GM21360 (cell line): ENCODE measurements at regions not wholly inside any gene's neighbourhood (a gene's known extent, or its start where the extent isn't known, plus 50 kb on each side); places are given as distances from the start of the nearest gene placed in this dataset.
"Not testable (repeated sequence)": the region's sequence is repeated elsewhere in the genome, so short reads cannot be mapped to it uniquely, and the experiment has no call there.

Experiments
- ATAC-seq: cut with Tn5 transposase; IDR thresholded peaks from one replicate; pipeline ENCODE4 v1.9.1; 2021; ENCODE audit warnings: mild to moderate bottlenecking, moderate library complexity; ENCODE audit not compliant: unreplicated experiment

GRCh38 chr16:29222008-29222407 lies 184.5 kb downstream of the NPIPB11 start:
- ATAC-seq: not testable (repeated sequence)

- ATAC-seq: not testable (repeated sequence)
These were observed 185.1 kb downstream of the NPIPB11 start for GRCh38 chr16:29221281-29221955.

- ATAC-seq: not testable (repeated sequence)
These were observed 185.8 kb downstream of the NPIPB11 start for GRCh38 chr16:29220647-29221191.

DNA sequence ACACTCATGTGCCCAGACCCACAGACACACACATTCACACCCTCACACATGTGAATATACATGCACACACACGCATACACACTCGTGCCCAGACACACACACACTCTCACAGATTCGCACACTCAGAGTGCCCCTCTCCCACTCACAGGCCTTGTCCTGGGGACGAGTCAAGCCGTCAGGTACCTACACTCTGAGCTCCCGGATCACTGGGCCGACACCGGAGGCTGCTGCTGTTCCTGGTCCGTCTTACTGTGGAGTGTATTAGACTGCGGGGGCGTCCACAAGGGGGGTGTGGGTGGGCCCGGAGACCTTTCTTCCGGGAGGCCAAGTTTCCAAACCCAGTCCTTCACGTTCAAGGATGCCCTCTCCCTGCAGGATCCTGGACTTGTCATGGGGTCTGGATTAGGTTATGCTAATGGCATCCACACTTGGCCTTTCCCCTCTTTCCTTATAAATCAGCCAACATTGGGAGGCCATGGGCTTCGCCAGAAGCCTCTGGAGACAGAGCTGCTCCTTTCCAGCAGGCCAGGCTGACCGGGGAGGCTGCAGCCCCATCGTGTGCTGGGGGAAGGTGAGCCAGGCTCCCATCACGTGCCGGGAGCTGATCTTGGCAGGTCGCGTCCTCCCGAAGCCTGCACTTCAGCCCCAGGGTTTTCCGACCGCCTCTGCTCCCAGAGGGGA lies 186.4 kb downstream of the NPIPB11 start:
- ATAC-seq: not testable (repeated sequence)

- not testable (repeated sequence) for ATAC-seq
These were observed 186.9 kb downstream of the NPIPB11 start for GRCh38 chr16:29219562-29219961.

DNA sequence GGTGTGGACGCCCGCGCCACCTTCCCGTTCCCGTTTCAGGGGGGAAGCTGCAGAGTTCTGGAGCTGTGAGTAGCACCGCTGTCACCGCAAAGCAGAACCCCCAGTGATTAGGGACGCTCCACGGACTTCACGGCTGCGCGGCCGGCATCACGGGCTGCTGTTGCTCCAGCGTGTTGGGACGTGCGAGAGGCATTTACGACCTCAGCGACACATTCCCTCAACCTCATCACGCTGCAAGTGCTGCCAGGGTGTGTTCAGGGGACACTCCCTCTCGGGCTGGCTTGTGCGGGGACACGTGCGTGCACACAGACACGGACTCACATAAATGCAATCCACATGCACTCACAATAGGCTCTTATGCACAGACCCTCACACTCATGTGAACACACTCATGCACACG lies 187.9 kb downstream of the NPIPB11 start:
- ATAC-seq: not testable (repeated sequence)

DNA sequence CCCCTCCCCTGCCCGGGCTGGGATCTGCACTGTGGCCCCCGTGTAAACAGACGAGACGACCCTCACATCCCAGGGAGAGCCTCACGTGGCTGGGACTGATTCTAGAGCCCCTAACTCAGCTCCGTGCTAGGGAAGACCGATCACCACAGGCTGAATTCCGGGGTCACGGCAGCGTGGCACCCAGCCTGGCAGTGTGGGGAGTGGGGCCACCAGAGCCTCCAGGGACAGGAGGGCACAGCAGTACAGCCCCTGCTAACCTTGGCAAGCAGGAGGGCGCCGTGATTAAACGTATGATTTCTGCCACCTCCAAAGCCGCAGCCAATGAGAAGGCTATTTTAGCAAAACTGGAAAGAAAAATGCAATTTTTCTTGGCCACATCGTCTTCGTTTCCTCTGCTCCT lies 188.3 kb downstream of the NPIPB11 start:
- not testable (repeated sequence) for ATAC-seq

DNA sequence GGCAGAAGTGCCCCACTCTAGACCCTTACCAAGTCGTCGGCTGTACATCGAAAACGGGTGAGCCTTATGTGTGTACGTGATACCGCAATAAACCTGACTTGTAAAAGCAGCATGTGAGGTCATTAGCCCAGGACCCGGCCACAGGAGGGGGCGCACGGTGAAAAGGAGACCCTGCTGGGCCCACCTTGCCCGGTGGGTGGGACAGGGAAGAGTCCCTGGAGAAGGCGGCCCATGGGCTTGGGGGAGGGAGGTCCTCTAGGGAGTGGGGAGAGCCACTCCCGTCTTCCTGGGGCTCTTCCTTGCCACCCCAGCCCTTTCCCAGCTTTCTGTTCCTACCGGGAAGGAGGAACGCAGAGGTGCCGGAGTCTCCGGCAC lies 188.8 kb downstream of the NPIPB11 start:
- ATAC-seq: not testable (repeated sequence)

- ATAC-seq: not testable (repeated sequence)
These were observed 189.3 kb downstream of the NPIPB11 start for GRCh38 chr16:29217104-29217751.

- ATAC-seq: not testable (repeated sequence)
These were observed 192.7 kb downstream of the NPIPB11 start for GRCh38 chr16:29213770-29214169.

DNA sequence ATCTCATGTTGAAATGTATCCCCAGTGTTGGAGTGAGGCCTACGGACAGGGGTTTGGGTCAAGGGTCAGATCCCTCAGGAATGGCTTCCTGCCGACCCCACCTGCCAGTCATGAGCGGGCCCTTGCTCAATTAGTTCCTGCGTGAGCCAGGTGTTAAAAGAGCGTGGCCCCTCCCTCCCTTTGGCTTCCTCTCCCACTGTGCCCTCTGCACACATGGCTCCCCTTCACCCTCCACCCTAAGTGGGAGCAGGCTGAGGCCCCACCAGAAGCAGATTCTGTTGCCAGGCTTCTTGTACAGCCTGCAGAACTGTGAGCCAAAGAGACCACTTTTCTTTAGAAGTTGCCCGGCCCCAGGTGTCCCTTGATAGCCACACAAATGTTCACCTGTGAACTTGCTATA lies 193.3 kb downstream of the NPIPB11 start:
- not testable (repeated sequence) for ATAC-seq

DNA sequence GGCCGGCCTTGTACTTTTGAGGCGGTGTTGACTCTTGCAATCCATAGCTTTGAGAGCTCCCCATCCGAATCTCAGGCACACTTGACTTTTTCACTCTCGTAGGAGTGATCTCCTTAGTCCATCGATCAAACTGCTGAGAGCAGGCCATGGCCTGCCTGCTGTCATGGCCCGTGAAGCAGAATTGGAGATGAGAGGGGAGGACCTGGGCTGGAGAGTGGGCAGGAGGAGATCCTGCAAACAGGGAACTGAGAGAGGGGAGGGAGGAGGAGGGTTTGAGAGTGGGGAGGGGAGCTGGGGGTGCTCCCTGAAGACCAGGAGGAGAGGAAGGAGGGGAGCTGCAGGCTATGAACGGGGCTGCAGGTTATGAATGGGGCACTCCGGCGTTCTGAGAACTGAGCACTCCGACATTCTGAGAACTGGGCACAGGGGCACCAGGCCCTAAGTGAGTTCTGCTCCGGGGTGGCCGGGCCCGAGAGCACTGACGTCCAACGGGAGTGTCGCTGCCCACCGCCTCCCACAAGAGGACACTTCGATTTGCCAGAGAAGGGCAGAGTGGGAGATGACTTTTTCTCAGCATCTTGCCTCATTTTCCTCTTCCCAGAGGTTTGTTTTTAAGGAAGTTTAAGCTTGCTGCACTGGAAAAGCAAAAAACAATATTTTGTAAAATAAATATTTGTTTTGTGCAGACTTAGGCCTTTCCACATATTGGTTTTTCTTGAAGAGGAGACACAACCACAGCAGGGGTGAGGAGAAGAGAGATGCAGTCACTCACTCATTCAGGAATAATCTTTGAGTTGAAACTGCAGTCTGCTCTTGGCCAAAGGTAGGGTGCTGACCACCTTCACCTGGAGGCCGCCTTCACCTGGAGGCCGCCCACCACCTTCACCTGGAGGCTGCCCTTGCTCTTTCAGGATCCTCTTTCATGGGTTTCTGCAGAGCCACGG lies 194.2 kb downstream of the NPIPB11 start:
- not testable (repeated sequence) for ATAC-seq

- not testable (repeated sequence) for ATAC-seq
These were observed 195.1 kb downstream of the NPIPB11 start for GRCh38 chr16:29211456-29211855.

- ATAC-seq: not testable (repeated sequence)
These were observed 196.0 kb downstream of the NPIPB11 start for GRCh38 chr16:29210299-29211150.

DNA sequence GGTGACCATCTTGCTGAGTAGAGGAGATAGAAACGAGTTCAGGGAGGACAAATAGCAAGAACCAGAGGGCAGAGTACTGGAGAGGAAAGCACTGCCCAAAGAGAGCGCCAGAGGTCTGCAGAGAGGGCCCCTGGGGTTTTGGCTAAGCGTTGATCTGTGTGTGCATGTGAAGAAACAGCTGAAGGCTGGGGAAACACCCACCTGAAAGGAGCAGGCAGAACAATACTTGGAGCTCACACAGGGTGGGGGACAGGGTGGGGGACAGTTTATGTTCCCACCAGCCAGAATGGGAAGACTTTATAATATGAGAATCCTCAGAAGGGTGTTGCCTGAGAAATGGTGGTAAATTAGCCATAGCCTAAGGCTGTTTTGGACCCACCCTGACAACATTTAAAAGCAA lies 200.4 kb downstream of the NPIPB11 start:
- ATAC-seq: not testable (repeated sequence)

GRCh38 chr16:29205151-29205550 lies 201.4 kb downstream of the NPIPB11 start:
- ATAC-seq: not testable (repeated sequence)

DNA sequence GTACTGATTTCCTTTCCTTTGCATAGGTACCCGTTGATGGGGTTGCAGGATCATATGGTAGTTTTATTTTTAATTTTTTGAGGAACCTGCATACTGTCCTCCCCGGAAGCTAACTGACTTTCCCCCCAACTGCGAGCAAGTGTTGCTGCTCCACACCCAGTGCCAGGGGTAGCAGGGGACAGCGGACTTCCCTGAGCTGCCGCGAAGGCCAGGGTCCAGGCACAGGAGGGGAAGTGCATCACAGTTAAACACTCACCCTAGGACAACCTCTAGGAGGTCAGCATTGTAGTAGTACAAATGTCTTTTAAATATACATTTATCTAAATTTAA lies 201.7 kb downstream of the NPIPB11 start:
- no peak for ATAC-seq

DNA sequence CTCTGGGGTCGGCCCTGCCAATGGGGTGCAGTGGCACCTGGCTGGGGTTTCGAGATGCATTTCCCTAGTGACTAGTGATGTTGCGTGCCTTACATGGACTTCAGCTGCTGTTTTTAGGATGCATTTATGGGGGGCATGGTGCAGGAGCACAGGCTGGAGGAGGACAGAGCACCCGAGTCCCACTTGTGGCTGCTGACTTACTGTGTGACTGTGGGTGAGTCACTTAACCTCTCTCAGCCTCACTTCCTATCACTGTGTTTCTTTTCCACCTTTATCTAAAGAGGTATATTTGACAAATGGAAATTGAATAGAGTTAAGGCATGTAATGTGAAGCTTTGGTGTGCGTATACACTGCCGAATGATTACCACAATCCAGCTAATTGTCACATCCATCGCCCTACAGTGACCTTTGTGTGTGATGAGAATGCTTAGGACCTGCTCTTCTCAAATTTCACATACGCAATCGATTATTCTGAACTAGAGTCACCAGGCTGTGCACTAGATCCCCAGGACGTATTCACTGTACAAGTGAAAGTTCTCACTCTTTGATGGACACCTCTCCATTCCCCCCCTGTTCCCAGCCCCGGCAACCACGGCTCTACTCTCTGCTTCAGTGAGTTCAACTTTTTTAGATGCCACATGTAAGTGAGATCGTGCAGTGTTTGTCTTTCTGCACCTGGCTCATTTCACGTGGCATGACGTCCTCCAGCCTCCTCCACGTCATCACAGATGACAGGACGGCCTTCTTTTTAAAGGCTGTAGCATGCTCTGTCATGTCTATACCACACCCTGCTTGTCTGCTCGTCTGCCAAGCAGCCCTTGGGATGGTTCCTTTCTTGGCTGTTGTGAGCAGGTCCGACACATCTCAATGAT lies 202.3 kb downstream of the NPIPB11 start:
- not testable (repeated sequence) for ATAC-seq
